B cell (primary cell): ENCODE measurements at regions not wholly inside any gene's neighbourhood (a gene's known extent, or its start where the extent isn't known, plus 50 kb on each side); places are given as distances from the start of the nearest gene placed in this dataset.

ENCODE experiments used
- CTCF ChIP-seq: fragments of 200-600 bp; IDR thresholded peaks from one replicate; pipeline ENCODE4 v1.8.0; 2022; ENCODE audit warnings: antibody characterized with exemption, mild to moderate bottlenecking
- EZH2 ChIP-seq: IDR thresholded peaks from 2 replicates; pipeline ENCODE4 v1.6.1; 2012; ENCODE audit warnings: borderline replicate concordance, low read depth, mild to moderate bottlenecking, moderate library complexity, low read length; ENCODE audit not compliant: insufficient read depth, poor library complexity, severe bottlenecking

- TF ChIP-seq EZH2 (no peak), CTCF (no peak)
Measured at GRCh38 chr16:63752347-63752746, 1369.5 kb downstream of the CDH11 start.
